Vagina (tissue), 2 donors: ENCODE measurements at regions not wholly inside any gene's neighbourhood (a gene's known extent, or its start where the extent isn't known, plus 50 kb on each side); places are given as distances from the start of the nearest gene placed in this dataset.

Experiments used
- POLR2A ChIP-seq, 2 donors: fragments of 450-650 bp; IDR thresholded peaks; one replicate each; pipeline ENCODE4 v1.6.1; 2017; ENCODE audit warnings: antibody characterized with exemption in 2 of 2, mild to moderate bottlenecking in 2 of 2, moderate library complexity in 2 of 2
- TF ChIP-seq, protein P1 (sequence below), 3 experiments: fragments of 450-650 bp in 2 of 3; fragments of 200-600 bp in 1 of 3; sonication (generic) in 1 of 3; IDR thresholded peaks; one replicate each; pipeline ENCODE4 v1.5.1; 2017 to 2019; ENCODE audit warnings: antibody characterized with exemption in 3 of 3, mild to moderate bottlenecking in 2 of 3, moderate library complexity in 2 of 3

DNA sequence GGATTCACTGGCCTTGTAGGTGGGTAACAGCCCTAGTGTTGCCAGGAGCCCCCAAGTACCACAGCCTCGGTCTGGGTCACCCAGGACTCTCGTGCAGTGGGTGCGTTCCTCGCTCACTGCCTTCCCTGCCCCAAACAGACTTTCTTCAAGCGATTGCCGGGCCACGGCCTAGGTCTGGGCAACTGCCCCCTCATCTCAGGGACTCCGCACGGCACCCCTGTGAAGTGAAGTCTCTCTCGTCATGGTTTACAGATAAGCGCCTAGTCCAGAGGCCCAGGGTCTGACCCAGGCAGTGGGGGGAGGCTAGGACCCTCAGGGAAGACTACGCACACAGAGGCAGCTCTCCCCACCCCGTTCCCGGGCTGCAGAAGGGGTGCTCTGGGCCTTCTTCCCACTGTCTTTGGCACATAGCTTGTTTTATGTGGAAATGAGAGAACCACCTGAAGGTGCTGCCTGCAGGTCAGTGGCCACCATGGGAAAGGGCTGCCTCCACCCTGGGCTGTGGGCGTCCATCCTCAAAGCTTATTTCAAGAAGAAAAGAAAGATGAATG lies 220.8 kb downstream of the ERMARD start:
- TF ChIP-seq, protein P1, sequence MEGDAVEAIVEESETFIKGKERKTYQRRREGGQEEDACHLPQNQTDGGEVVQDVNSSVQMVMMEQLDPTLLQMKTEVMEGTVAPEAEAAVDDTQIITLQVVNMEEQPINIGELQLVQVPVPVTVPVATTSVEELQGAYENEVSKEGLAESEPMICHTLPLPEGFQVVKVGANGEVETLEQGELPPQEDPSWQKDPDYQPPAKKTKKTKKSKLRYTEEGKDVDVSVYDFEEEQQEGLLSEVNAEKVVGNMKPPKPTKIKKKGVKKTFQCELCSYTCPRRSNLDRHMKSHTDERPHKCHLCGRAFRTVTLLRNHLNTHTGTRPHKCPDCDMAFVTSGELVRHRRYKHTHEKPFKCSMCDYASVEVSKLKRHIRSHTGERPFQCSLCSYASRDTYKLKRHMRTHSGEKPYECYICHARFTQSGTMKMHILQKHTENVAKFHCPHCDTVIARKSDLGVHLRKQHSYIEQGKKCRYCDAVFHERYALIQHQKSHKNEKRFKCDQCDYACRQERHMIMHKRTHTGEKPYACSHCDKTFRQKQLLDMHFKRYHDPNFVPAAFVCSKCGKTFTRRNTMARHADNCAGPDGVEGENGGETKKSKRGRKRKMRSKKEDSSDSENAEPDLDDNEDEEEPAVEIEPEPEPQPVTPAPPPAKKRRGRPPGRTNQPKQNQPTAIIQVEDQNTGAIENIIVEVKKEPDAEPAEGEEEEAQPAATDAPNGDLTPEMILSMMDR (IDR thresholded peaks at IDR 0.05): no peak
- no peak for TF ChIP-seq POLR2A (IDR thresholded peaks at IDR 0.05)
